GM21737 (cell line): ENCODE measurements at regions not wholly inside any gene's neighbourhood (a gene's known extent, or its start where the extent isn't known, plus 50 kb on each side); places are given as distances from the start of the nearest gene placed in this dataset.
"Not testable (repeated sequence)": the region's sequence is repeated elsewhere in the genome, so short reads cannot be mapped to it uniquely, and the experiment has no call there.

Source experiments
- ATAC-seq: cut with Tn5 transposase; IDR thresholded peaks from one replicate; pipeline ENCODE4 v1.9.1; 2021; ENCODE audit warnings: mild to moderate bottlenecking, moderate library complexity; ENCODE audit not compliant: unreplicated experiment

GRCh38 chr2:175690113-175690837 lies 311.8 kb downstream of the LNPK start:
- no peak for ATAC-seq

GRCh38 chr2:175688243-175688642 lies 313.8 kb downstream of the LNPK start:
- ATAC-seq = no peak

DNA sequence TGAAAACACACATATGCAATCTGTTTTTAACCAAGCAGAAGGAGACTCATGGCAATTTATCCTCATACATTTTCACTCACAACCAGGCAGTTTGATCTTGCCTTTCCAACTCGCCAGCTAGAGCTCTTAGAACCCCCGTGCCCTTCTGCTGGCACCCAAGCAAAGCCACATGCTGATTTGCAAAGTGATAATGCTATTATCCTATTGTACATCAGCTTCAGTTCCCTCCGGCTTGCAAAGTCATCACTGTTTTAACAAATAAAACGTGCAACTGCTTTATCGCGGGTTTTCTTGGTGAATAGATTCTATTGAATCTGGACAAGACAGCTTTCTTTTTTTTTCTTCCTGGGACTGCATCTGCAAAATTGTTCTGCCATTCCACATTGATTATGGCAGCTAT lies 314.6 kb downstream of the LNPK start:
- ATAC-seq = no peak

DNA sequence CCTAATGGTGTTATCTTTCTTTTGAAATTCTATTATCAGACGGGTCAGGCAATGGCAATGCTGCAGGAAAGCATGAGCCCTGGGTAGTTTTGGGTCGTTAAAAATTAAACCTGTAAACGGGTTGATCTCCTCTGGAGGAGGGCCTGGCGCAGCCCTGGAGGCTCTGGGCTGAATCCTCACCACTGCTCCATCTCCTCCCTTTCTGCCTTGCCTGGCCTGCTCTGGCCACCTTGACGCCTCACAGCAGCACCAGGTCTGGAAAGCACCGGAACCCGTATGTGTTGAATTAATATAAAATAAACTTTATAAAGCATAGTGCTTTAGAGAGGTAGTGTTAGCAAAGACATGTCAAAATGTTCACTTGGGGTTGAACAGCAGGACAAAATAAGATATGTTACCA lies 316.1 kb downstream of the LNPK start:
- ATAC-seq = no peak

DNA sequence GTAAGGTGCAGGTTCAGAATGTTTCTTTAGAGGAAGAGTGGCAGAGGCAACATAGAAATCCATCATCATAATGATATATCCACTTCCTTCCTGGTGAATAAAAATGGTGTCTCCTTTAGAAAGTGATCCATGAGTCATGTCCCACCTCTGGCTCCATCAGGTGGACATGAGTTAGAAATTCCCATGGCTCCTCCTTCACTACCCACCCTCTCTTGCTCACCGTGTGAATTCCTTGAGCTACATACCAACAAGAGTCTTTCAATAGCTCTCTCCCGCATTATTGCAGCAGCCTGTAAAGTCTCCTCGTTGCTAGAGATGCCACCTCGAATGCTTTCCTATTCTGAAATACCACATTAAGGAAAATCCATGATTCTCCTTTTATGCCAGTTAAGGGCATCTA lies 317.6 kb downstream of the LNPK start:
- no peak for ATAC-seq

DNA sequence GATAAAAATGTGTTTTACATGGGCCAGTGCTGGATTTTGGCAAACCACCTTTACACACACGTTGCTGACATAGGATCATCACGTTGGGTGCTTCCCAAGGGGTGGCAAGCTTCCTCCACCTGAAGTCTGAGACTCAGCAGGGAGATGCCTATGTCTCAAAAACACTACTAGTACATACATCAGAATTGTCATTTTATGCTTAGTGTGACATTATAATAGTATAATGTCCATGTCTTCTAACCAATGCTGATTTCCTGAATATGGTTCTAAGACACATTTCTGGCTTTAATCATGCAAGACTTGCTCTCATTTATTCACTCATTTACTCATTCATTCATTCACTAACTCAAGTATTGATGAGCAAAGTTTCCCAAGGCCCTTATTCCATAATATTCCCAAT lies 322.3 kb downstream of the LNPK start:
- no peak for ATAC-seq

GRCh38 chr2:175679231-175679630 lies 322.8 kb downstream of the LNPK start:
- ATAC-seq = no peak

- no peak for ATAC-seq
Observed at GRCh38 chr2:175677880-175678279, 324.2 kb downstream of the LNPK start.

DNA sequence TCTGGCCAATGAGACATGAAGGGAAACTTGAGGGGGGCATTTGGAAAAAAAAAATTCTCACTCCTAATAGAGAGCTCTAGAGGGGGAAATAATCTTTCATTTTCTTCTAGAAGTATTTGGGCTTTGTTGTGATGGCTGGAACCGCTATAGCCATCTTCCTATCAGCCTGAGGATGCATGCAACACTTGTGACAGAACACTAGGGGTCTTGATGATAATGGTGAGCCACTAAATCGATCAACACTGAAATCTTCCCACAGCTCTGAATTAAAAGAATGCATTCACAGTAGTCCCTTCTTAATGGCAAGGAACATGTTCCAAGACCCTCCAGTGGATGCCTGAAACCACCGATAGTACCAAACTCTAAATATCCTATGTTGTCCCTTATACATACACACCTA lies 325.3 kb downstream of the LNPK start:
- ATAC-seq = no peak

GRCh38 chr2:175668804-175669203 lies 333.3 kb downstream of the LNPK start:
- not testable (repeated sequence) for ATAC-seq

- ATAC-seq = no peak
Observed at GRCh38 chr2:175662335-175662734, 339.7 kb downstream of the LNPK start.

DNA sequence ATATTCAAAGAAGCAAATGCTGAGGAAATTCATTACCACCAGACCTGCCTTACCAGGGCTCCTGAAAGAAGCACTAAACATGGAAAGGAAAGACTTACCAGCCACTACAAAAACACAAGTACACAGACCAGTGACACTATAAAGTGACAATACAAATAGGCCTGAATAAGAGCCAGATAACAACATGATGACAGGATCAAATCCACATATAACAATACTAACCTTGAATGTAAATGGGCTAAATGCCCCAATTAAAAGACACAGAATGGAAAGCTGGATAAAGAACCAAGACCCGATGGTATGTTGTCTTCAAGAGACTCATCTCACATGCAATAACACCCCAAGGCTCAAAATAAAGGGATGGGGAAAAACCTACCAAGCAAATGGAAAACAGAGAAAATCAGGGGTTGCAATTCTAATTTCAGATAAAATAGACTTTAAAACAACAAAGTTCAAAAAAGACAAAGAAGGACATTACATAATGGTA lies 353.4 kb downstream of the LNPK start:
- ATAC-seq = no peak

DNA sequence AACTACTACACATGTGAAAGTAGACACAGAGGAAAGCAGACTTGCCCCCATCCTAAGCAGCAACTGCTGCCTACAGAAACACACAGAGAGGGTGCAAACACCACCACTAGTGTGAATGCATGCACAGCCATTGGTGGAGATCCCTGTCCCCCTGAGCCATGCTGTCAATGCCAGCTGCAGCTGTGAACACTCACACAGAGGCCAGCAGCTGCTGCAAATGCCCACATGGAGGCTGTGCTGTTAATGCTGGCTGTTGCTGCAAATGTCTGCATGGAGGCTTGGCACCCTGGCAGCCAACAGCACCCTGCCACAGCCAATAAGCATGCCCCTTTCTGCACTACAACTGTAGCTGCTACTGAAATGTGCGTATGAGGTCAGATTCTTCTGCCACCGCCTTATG lies 355.0 kb downstream of the LNPK start:
- ATAC-seq = no peak

- ATAC-seq = no peak
Observed at GRCh38 chr2:175640655-175641054, 361.4 kb downstream of the LNPK start.

DNA sequence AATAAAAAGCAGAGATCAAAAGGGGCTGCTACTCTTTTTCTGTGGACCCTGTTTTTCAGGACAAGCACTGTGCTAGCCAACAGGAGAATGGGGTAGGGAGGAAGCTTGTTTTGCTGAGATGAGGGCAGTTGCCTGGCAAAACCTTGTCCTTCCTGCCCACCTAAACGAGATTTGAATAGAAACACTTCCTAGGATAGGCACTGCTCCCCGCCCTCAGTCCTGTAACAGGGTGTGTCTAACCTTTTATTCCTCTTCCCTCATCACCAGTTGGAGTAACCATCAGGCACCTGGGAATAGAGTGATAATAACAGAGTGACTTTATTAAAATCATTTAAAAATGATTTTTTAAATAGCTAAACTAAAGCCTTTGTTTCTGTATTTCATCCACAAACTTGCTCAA lies 368.8 kb downstream of the LNPK start:
- no peak for ATAC-seq

DNA sequence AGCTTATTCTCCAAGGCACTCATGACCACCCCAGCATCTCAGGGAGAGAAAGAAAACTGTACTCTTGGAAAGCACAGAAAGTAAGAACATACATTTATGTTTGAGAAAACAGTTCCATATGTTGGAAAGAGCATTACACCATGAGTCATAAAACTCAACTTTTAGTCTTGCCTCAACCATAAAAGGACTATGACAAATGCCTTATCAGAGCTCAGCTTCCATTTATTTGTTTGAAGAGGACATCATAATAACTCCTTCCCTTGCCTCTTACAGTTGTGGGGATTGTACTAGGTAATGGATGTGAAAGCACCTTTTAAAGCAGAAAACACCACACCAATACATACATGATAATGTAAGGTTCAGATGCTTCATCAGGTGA lies 370.8 kb downstream of the LNPK start:
- ATAC-seq = no peak

GRCh38 chr2:175630280-175631244 lies 371.5 kb downstream of the LNPK start:
- ATAC-seq = no peak

GRCh38 chr2:175628243-175628642 lies 373.8 kb downstream of the LNPK start:
- ATAC-seq = no peak

DNA sequence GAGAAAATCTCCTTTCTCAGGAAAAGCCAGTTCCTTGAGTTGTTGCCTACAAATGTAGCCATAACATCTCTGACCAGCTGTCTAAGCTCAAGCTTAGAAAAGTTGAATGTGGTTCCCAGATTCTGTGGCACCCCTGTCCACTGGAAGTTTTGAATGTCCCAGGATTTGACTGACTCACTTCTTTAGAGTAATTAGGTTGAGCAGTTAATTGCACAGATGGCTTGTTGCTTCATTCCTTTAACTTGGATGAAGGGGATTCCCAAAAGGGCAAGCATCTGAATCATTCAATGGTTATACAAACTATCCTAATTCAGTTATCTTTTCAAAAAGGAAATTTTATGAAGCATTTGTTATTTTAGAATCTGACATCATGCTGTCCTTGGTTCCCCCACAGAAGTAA lies 374.7 kb downstream of the LNPK start:
- ATAC-seq = no peak

DNA sequence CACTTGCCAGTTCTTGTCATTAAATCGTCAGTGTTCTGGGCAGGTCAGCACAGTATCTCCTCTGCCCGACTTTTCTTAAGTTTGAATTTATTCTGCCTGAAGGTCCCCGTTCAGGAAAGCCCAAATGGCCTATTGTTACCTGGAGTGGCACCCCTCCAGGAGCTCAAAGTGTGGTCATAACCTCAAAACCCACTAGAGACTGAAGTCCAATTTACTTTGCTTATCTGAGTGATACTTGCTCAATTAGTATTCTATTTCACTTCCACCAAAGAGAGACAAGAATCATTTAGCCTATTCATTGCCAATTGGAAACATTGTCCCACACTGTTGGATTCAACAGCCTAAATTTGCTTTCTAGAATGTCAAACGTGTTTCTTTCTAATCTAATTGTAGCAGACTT lies 375.3 kb downstream of the LNPK start:
- ATAC-seq = no peak

DNA sequence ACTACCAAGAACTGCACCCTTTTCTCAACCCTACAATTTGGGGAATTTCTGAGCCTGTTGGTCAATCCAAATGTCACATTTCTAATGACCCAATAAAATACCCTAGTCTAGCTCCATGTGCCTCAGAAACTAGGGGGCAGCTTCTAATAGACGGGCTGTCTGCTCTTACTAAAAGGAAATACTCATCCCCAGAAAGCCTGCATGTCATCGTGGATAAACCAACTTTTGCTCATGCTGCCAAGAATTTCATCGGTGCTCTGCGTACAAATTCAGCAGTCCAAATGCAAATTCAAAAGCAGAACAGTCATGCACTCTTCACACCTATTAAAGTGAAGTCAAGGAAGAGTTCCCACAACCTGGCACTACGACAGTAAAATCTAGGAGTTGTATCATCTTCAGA lies 377.3 kb downstream of the LNPK start:
- ATAC-seq = no peak

GRCh38 chr2:175624211-175624761 lies 377.8 kb downstream of the LNPK start:
- no peak for ATAC-seq
